RWPE2 (cell line): ENCODE measurements at regions not wholly inside any gene's neighbourhood (a gene's known extent, or its start where the extent isn't known, plus 50 kb on each side); places are given as distances from the start of the nearest gene placed in this dataset.

Experiments used
- ATAC-seq: fragments of 200-7000 bp; cut with Tn5 transposase; 3 replicates; pipeline ENCODE4 v1.9.1; 2021; ENCODE audit warnings: low read depth
- DNase-seq: peaks from one replicate; pipeline ENCODE4 v3.0.0-alpha.2; 2020; ENCODE audit warnings: low spot score
- H3K27ac ChIP-seq: fragments of 450-650 bp; 2 replicates; pipeline ENCODE4 v1.5.1; 2017; ENCODE audit warnings: mild to moderate bottlenecking; ENCODE audit not compliant: poor library complexity, severe bottlenecking
- H3K27me3 ChIP-seq: fragments of 250-450 bp; sonication (Bioruptor Pico); 2 replicates; pipeline ENCODE4 v1.5.1; 2021; ENCODE audit warnings: mild to moderate bottlenecking, moderate library complexity; ENCODE audit not compliant: insufficient read depth, poor library complexity, severe bottlenecking
- H3K36me3 ChIP-seq: fragments of 250-450 bp; sonication (Bioruptor Pico); 2 replicates; pipeline ENCODE4 v1.5.1; 2020; ENCODE audit warnings: low read depth, mild to moderate bottlenecking, moderate library complexity
- H3K4me1 ChIP-seq: fragments of 250-450 bp; sonication (Bioruptor Pico); 2 replicates; pipeline ENCODE4 v1.5.1; 2021; ENCODE audit warnings: mild to moderate bottlenecking, moderate library complexity; ENCODE audit not compliant: insufficient read depth, poor library complexity, severe bottlenecking
- H3K4me3 ChIP-seq: fragments of 250-450 bp; sonication (Bioruptor Pico); 2 replicates; pipeline ENCODE4 v1.5.1; 2021; ENCODE audit warnings: mild to moderate bottlenecking, moderate library complexity; ENCODE audit not compliant: severe bottlenecking
- H3K9me3 ChIP-seq: fragments of 250-450 bp; sonication (Bioruptor Pico); 2 replicates; pipeline ENCODE4 v1.5.1; 2021; ENCODE audit warnings: mild to moderate bottlenecking, moderate library complexity; ENCODE audit not compliant: severe bottlenecking
- CTCF ChIP-seq: fragments of 450-650 bp; IDR thresholded peaks from one replicate; pipeline ENCODE4 v1.5.1; 2017; ENCODE audit warnings: mild to moderate bottlenecking, moderate library complexity; ENCODE audit not compliant: poor library complexity, severe bottlenecking

GRCh38 chr18:30081122-30081521, 961.4 kb downstream of the DSC3 start:
- peaks cover 3% of the 10 kb centered on the region for H3K4me1 ChIP-seq
- TF ChIP-seq CTCF, result no peak
- H3K27ac ChIP-seq, result no peak overlapping the region
- ATAC-seq, result no peak
- no peaks in the 10 kb centered on the region for H3K27me3 ChIP-seq
- no peaks in the 10 kb centered on the region for H3K36me3 ChIP-seq
- no peak for DNase-seq
- no peaks in the 10 kb centered on the region for H3K9me3 ChIP-seq
- no peak overlapping the region for H3K4me3 ChIP-seq

- DNase-seq, result no peak
- Histone ChIP-seq H3K36me3 (no peaks in the 10 kb centered on the region), H3K4me3 (no peak overlapping the region), H3K27me3 (no peaks in the 10 kb centered on the region), H3K27ac (no peak overlapping the region), H3K4me1 (peaks cover 3% of the 10 kb centered on the region), H3K9me3 (peaks cover 5% of the 10 kb centered on the region)
- no peak for ATAC-seq
- TF ChIP-seq CTCF, result no peak
Observed at GRCh38 chr18:30072609-30073385, 969.7 kb downstream of the DSC3 start.

- no peaks in the 10 kb centered on the region for H3K27me3 ChIP-seq
- no peaks in the 10 kb centered on the region for H3K4me1 ChIP-seq
- no peaks in the 10 kb centered on the region for H3K9me3 ChIP-seq
- no peak for TF ChIP-seq CTCF
- no peaks in the 10 kb centered on the region for H3K36me3 ChIP-seq
- no peak overlapping the region for H3K27ac ChIP-seq
- ATAC-seq (no peak), DNase-seq (no peak)
- no peak overlapping the region for H3K4me3 ChIP-seq
Observed at GRCh38 chr18:30066288-30066687, 976.3 kb downstream of the DSC3 start.

GRCh38 chr18:30057398-30057797, 985.1 kb downstream of the DSC3 start:
- no peaks in the 10 kb centered on the region for H3K36me3 ChIP-seq
- H3K27me3 ChIP-seq, result no peaks in the 10 kb centered on the region
- H3K9me3 ChIP-seq, result no peaks in the 10 kb centered on the region
- H3K27ac ChIP-seq, result no peak overlapping the region
- H3K4me3 ChIP-seq, result no peak overlapping the region
- ATAC-seq (no peak), DNase-seq (no peak)
- TF ChIP-seq CTCF, result no peak
- H3K4me1 ChIP-seq, result no peaks in the 10 kb centered on the region

- TF ChIP-seq CTCF, result no peak
- H3K4me3 ChIP-seq, result no peak overlapping the region
- no peak for ATAC-seq
- no peaks in the 10 kb centered on the region for H3K4me1 ChIP-seq
- no peaks in the 10 kb centered on the region for H3K36me3 ChIP-seq
- H3K27ac ChIP-seq, result no peak overlapping the region
- no peaks in the 10 kb centered on the region for H3K9me3 ChIP-seq
- no peaks in the 10 kb centered on the region for H3K27me3 ChIP-seq
- DNase-seq, result no peak
Observed at GRCh38 chr18:30056528-30056927, 986.0 kb downstream of the DSC3 start.
